ENCODE measurements at regions not wholly inside any gene's neighbourhood (a gene's known extent, or its start where the extent isn't known, plus 50 kb on each side); places are given as distances from the start of the nearest gene placed in this dataset.

DNA sequence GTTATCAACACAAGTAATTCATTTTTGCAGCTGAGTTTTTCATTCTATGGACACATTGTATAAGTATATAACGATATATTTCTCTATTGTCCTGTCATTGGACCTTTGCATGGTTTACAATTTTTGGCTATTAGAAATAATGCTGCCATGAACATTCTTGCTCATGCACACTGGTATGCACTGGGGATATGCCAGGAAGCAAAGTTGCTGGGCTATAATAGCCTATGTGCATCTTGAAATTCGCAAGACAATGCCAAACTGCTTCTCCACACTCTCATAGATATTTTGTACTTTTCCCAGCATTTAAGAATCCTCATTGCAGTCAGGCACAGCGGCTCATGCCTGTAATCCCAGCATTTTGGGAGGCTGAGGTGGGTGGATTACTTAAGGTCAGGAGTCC, 852.6 kb upstream of the ID2 start:
- WGBS (ENCODE audit: insufficient coverage, low coverage, missing lambda C conversion rate) = 0% methylated on average over 3 of the region's 3 CpGs
- intact Hi-C loops (cut with micrococcal nuclease) = no loop called here
- no peaks in the 10 kb centered on the region for H3K4me1 ChIP-seq (replicated peaks in 1 of 2; ENCODE audit: control insufficient read depth in 2 of 2, insufficient read depth in 2 of 2, low read length in 2 of 2)
- no peak overlapping the region for H3K4me3 ChIP-seq
- no peaks in the 10 kb centered on the region for H3K9me3 ChIP-seq (replicated peaks; ENCODE audit: control insufficient read depth, insufficient read depth, low read depth, low read length)
- ATAC-seq = no peak
- FAIRE-seq = no peak
- H4K20me1 ChIP-seq (replicated peaks; ENCODE audit: control insufficient read depth, insufficient read depth, low read length) = no peaks in the 10 kb centered on the region
- in situ Hi-C loops (cut with MboI) = no loop called here
- H3K36me3 ChIP-seq (ENCODE audit: control insufficient read depth, insufficient read depth, low read length) = no peaks in the 10 kb centered on the region
- no peak overlapping the region for H3K9ac ChIP-seq (ENCODE audit: insufficient read depth in 1 of 2, low read depth in 2 of 2, low read length in 2 of 2)
- ChIA-PET POLR2A (no interaction called here), CTCF (ENCODE audit: low intra/inter-chr PET ratio) (no interaction called here)
- no peak overlapping the region for H3K4me2 ChIP-seq (ENCODE audit: insufficient read depth, low read length)
- no peaks in the 10 kb centered on the region for H3K27me3 ChIP-seq (ENCODE audit: control insufficient read depth in 2 of 2, insufficient read depth in 2 of 2, low read length in 2 of 2)
- no peak for DNase-seq (ENCODE audit: extremely low read depth in 1 of 4, low spot score in 3 of 4)
- no peak overlapping the region for H3K27ac ChIP-seq (ENCODE audit: extremely low read depth, low read depth, low read length)
- no peak overlapping the region for H2AFZ ChIP-seq (ENCODE audit: low read depth, low read length)
- no TSS peak for BruUV-seq (replicated peaks)
- H3K79me2 ChIP-seq (ENCODE audit: control insufficient read depth, insufficient read depth, low read length) = no peaks in the 10 kb centered on the region
- H3K9me1 ChIP-seq (ENCODE audit: control insufficient read depth, insufficient read depth, low read length) = no peaks in the 10 kb centered on the region
- TF ChIP-seq GTF2F1 (IDR thresholded peaks at IDR 0.05; ENCODE audit: low read depth, low read length) (no peak), MIER1 (IDR thresholded peaks at IDR 0.05; ENCODE audit: low read depth) (no peak), ZNF766 (CRISPR knock-in tag; conservative IDR thresholded peaks at IDR 0.05) (no peak), ZNF589 (CRISPR knock-in tag; IDR thresholded peaks at IDR 0.05; ENCODE audit: low read depth) (no peak), DPF2 (IDR thresholded peaks at IDR 0.05) (no peak), SMARCB1 (IDR thresholded peaks at IDR 0.05; ENCODE audit: insufficient read length, low read depth) (no peak), SMAD2 (IDR thresholded peaks at IDR 0.05; ENCODE audit: low read depth, low read length) (no peak), NR1H2 (CRISPR knock-in tag; IDR thresholded peaks at IDR 0.05) (no peak), CHCHD3 (CRISPR knock-in tag; IDR thresholded peaks at IDR 0.05) (no peak), HDGF (IDR thresholded peaks at IDR 0.05) (no peak), DACH1 (IDR thresholded peaks at IDR 0.05; ENCODE audit: partially characterized antibody) (no peak)
- TF ChIP-seq, protein P1, sequence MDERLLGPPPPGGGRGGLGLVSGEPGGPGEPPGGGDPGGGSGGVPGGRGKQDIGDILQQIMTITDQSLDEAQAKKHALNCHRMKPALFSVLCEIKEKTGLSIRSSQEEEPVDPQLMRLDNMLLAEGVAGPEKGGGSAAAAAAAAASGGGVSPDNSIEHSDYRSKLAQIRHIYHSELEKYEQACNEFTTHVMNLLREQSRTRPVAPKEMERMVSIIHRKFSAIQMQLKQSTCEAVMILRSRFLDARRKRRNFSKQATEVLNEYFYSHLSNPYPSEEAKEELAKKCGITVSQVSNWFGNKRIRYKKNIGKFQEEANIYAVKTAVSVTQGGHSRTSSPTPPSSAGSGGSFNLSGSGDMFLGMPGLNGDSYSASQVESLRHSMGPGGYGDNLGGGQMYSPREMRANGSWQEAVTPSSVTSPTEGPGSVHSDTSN (CRISPR knock-in tag; IDR thresholded peaks at IDR 0.05; ENCODE audit: low read depth) = no peak
- TF ChIP-seq, protein P1 (tag; conservative IDR thresholded peaks at IDR 0.05; ENCODE audit: low read depth) = no peak
- TF ChIP-seq, protein P2, sequence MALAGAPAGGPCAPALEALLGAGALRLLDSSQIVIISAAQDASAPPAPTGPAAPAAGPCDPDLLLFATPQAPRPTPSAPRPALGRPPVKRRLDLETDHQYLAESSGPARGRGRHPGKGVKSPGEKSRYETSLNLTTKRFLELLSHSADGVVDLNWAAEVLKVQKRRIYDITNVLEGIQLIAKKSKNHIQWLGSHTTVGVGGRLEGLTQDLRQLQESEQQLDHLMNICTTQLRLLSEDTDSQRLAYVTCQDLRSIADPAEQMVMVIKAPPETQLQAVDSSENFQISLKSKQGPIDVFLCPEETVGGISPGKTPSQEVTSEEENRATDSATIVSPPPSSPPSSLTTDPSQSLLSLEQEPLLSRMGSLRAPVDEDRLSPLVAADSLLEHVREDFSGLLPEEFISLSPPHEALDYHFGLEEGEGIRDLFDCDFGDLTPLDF (CRISPR knock-in tag; IDR thresholded peaks at IDR 0.05) = no peak
- TF ChIP-seq, protein P3, sequence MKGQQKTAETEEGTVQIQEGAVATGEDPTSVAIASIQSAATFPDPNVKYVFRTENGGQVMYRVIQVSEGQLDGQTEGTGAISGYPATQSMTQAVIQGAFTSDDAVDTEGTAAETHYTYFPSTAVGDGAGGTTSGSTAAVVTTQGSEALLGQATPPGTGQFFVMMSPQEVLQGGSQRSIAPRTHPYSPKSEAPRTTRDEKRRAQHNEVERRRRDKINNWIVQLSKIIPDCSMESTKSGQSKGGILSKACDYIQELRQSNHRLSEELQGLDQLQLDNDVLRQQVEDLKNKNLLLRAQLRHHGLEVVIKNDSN (CRISPR knock-in tag; IDR thresholded peaks at IDR 0.05) = no peak
- TF ChIP-seq, protein P4, sequence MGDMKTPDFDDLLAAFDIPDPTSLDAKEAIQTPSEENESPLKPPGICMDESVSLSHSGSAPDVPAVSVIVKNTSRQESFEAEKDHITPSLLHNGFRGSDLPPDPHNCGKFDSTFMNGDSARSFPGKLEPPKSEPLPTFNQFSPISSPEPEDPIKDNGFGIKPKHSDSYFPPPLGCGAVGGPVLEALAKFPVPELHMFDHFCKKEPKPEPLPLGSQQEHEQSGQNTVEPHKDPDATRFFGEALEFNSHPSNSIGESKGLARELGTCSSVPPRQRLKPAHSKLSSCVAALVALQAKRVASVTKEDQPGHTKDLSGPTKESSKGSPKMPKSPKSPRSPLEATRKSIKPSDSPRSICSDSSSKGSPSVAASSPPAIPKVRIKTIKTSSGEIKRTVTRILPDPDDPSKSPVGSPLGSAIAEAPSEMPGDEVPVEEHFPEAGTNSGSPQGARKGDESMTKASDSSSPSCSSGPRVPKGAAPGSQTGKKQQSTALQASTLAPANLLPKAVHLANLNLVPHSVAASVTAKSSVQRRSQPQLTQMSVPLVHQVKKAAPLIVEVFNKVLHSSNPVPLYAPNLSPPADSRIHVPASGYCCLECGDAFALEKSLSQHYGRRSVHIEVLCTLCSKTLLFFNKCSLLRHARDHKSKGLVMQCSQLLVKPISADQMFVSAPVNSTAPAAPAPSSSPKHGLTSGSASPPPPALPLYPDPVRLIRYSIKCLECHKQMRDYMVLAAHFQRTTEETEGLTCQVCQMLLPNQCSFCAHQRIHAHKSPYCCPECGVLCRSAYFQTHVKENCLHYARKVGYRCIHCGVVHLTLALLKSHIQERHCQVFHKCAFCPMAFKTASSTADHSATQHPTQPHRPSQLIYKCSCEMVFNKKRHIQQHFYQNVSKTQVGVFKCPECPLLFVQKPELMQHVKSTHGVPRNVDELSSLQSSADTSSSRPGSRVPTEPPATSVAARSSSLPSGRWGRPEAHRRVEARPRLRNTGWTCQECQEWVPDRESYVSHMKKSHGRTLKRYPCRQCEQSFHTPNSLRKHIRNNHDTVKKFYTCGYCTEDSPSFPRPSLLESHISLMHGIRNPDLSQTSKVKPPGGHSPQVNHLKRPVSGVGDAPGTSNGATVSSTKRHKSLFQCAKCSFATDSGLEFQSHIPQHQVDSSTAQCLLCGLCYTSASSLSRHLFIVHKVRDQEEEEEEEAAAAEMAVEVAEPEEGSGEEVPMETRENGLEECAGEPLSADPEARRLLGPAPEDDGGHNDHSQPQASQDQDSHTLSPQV (IDR thresholded peaks at IDR 0.05) = no peak

All from K562 (cell line).